AG04450 (cell line): ENCODE measurements at regions not wholly inside any gene's neighbourhood (a gene's known extent, or its start where the extent isn't known, plus 50 kb on each side); places are given as distances from the start of the nearest gene placed in this dataset.

Source experiments
- CTCF ChIA-PET: fragments of 300-600, 350-600 bp; formaldehyde crosslinking; extraction: SDS; loops from one replicate; lab custom pipeline; 2022; ENCODE audit warnings: antibody characterized with exemption, inconsistent platforms; lab: Charles Lee
- POLR2A ChIA-PET: fragments of 350-600 bp; formaldehyde crosslinking; extraction: SDS; loops from one replicate; lab custom pipeline; 2021; ENCODE audit warnings: antibody characterized with exemption, inconsistent platforms; lab: Yijun Ruan, JAX
- DNase-seq: peaks from one replicate; pipeline ENCODE4 v3.0.0-alpha.2; 2011; ENCODE audit warnings: low read depth, low spot score
- H3K27ac ChIP-seq: one replicate; pipeline ENCODE4 v1.5.1; 2012; ENCODE audit warnings: low read depth, low read length, control low read depth
- H3K27me3 ChIP-seq: one replicate; pipeline ENCODE4 v1.6.0; 2012; ENCODE audit warnings: low read length; ENCODE audit not compliant: control insufficient read depth, insufficient read depth
- H3K4me3 ChIP-seq: 2 replicates; pipeline ENCODE4 v1.5.1; 2011; ENCODE audit warnings: mild to moderate bottlenecking, low read depth, low read length, control low read depth
- H3K9me3 ChIP-seq: 2 replicates; pipeline ENCODE4 v1.5.1; 2012; ENCODE audit warnings: low read length; ENCODE audit not compliant: control insufficient read depth, insufficient read depth
- CTCF ChIP-seq: IDR thresholded peaks from 2 replicates; pipeline ENCODE4 v1.5.1; 2011; ENCODE audit warnings: low read depth, low read length, control low read depth, inconsistent platforms

DNA sequence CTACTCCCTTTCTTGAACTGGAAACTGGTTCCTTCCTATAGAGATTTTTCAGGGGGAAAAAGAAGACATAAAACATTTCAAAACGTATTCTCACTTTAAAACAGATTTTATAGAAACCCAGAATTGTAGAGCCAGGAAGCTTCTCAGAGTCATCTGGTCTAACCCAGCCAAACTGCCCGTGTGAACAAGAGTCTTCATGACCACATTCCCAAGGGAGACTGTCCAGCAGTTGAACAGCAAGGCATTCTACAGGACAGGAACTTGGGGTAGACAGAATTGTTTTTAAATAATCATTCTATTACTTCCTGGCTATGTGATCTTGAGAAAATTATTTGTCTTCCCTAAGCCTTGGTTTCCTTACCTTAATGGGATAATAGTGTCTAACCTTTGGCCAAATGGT, 163.5 kb upstream of the IVNS1ABP start:
- DNase-seq, result no peak
- Histone ChIP-seq H3K4me3 (no peak overlapping the region), H3K27ac (no peak overlapping the region), H3K27me3 (no peaks in the 10 kb centered on the region), H3K9me3 (no peaks in the 10 kb centered on the region)
- ChIA-PET POLR2A (no interaction called here), CTCF (no interaction called here)
- TF ChIP-seq CTCF, result no peak

GRCh38 chr1:185479796-185480195, 162.8 kb upstream of the IVNS1ABP start:
- TF ChIP-seq CTCF, result no peak
- DNase-seq, result no peak
- Histone ChIP-seq H3K4me3 (no peak overlapping the region), H3K27ac (no peak overlapping the region), H3K27me3 (no peaks in the 10 kb centered on the region), H3K9me3 (no peaks in the 10 kb centered on the region)
- ChIA-PET POLR2A (no interaction called here), CTCF (interaction anchor here (0.9 kb wide), 1 partner anchor 17 kb away, joined by 3 read pairs; no protein-coding TSS in a partner anchor)

- no peaks in the 10 kb centered on the region for H3K9me3 ChIP-seq
- H3K4me3 ChIP-seq, result no peak overlapping the region
- CTCF ChIA-PET, result no interaction called here
- DNase-seq, result no peak
- H3K27ac ChIP-seq, result no peak overlapping the region
- no peaks in the 10 kb centered on the region for H3K27me3 ChIP-seq
- POLR2A ChIA-PET, result no interaction called here
- no peak for TF ChIP-seq CTCF
These were observed 161.8 kb upstream of the IVNS1ABP start for GRCh38 chr1:185478877-185479276.

DNA sequence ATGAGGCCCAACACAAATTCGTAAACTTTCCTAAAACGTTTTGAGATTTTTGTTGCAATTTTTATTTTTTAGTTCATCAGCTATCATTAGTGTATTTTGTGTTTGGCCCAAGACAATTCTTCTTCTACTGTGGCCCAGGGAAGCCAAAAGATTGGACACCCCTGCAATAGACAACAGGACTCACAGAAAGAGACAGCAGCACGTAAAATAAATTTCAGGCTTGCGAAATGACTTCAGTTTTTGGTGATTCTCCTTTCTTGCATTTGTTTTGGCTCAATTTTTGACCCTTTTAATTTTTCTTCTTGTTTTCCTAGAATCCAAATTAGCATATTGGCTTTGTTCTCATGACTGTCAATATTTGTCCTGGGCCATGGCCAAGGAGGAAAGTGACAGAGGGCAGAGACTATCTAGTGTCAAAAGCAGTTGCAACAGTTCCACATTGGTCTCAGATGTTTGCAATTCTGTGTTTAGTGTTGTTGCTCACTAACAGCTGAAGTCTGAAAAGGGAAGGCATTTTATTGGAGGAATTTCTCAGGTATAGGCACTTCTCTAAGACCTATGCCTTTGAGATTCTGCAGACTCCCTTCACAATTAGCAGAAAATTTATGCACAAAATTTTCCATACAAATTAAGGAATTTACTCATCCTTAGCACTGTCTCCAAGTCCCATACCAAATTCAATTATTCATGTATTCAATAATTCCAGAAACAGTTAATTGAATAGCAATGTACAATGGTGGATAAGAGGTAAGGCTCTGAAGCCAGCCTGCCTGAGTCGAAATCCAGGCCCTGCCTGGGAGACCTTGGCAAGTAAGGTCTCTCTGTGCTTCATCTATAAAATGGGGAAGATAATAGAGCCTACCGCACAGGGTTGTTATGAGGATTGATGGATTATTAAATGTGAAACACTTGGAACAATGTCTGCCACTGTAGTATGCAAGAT, 160.9 kb upstream of the IVNS1ABP start:
- CTCF ChIA-PET, result interaction anchor here (1.8 kb wide), 1 partner anchor 118 kb away, joined by 4 read pairs; no protein-coding TSS in a partner anchor
- Histone ChIP-seq H3K27me3 (no peaks in the 10 kb centered on the region), H3K4me3 (no peak overlapping the region), H3K9me3 (no peaks in the 10 kb centered on the region), H3K27ac (no peak overlapping the region)
- POLR2A ChIA-PET, result no interaction called here
- TF ChIP-seq CTCF, result no peak
- no peak for DNase-seq

DNA sequence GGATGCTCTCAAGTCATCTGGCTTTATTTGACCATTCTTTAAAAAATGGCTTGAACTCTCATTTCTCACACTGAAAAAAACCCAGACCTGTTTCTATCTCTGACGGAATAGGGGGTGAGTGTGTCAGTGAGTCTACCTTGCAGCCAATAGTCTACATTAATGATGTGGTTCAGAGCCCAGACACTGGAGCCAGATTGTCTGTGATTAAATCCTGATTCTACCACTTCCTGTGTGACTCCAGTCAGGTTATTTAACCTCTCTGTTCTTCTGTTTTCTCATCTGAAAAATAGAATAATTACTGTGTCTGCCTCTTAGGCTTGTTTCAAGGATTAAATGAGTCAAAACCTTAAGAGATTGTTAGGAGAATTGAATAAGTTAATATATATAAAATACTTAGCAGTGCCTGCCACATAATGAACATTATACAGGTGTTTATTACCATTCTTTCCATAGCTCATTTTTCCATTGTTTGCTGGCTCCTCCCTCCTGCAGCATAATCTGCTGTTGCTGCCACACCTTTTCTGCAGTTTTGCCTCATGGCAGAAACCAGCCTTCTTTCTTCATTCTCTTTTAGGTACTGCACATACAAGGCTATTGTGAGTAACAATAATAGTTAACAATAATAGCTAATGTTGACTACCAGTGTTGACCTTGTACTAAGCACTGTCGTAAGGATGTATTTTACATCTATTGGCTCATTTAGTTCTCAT, 157.6 kb upstream of the IVNS1ABP start:
- no peak for TF ChIP-seq CTCF
- ChIA-PET CTCF (no interaction called here), POLR2A (no interaction called here)
- no peak overlapping the region for H3K27ac ChIP-seq
- H3K27me3 ChIP-seq, result no peaks in the 10 kb centered on the region
- no peaks in the 10 kb centered on the region for H3K9me3 ChIP-seq
- DNase-seq, result no peak
- H3K4me3 ChIP-seq, result no peak overlapping the region
